Bronchial epithelial cell (primary cell): ENCODE measurements at regions not wholly inside any gene's neighbourhood (a gene's known extent, or its start where the extent isn't known, plus 50 kb on each side); places are given as distances from the start of the nearest gene placed in this dataset.

Experiments
- DNase-seq: peaks from one replicate; pipeline ENCODE4 v3.0.0-alpha.2; 2010; ENCODE audit warnings: low read depth
- FAIRE-seq: peaks from 2 replicates; lab custom pipeline; 2011; peaks lifted over from hg19 to GRCh38; lab: Jason Lieb, UNC
- H3K27me3 ChIP-seq: 2 replicates; pipeline ENCODE4 v1.5.1; 2011; ENCODE audit warnings: low read length; ENCODE audit not compliant: control insufficient read depth, insufficient read depth
- H3K36me3 ChIP-seq: 2 replicates; pipeline ENCODE4 v1.5.1; 2011; ENCODE audit warnings: low read length; ENCODE audit not compliant: control insufficient read depth, insufficient read depth
- H3K4me3 ChIP-seq: 2 replicates; pipeline ENCODE4 v1.5.1; 2011; ENCODE audit warnings: mild to moderate bottlenecking, low read depth, low read length, control low read depth
- TF ChIP-seq, protein P1 (sequence below): IDR thresholded peaks from 2 replicates; pipeline ENCODE4 v1.5.1; 2011; ENCODE audit warnings: mild to moderate bottlenecking, moderate library complexity, low read length, control low read depth, inconsistent platforms; ENCODE audit not compliant: insufficient read depth, severe bottlenecking

DNA sequence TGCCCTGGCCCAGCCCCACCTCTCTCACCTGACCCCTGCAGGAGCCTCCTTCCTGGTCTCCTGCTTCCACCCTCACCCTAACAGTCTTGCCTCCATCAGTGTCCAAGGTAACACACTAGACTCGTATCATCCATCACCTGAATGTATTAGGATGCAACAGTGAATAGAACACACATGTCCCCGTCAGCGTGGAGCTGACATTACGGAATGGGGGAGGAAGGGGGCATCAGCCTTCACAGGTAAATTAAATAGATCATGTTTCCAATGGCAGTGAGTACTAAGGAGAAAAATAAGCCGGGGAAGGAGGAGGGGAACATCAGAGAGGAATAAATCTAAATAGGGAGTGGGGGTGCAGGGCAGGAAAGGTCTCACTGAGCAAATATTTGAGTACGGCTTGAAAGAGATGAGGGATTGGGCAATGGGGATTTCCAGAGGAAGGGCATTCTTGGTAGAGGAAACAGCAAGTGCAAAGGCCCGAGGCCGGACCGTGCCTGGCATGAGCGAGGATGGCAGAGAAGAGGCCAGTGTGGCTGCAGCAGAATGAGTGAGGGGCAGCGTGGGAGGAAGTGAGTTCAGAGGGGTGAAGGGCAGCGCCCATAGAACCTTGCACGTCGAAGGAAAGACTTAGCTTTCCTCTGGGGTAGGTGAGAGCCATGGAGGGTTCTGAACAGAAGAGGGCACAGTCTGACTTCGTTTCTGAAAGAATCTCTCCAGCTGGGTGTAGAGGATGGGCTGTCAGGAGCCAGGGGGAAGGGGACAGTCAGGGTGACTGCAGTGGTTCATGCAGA is 110.1 kb upstream of the PTPN1 start:
- H3K27me3 ChIP-seq: peaks cover 2% of the 10 kb centered on the region
- no peak for FAIRE-seq
- H3K36me3 ChIP-seq: no peaks in the 10 kb centered on the region
- peak; percentile 72 for DNase-seq
- no peak overlapping the region for H3K4me3 ChIP-seq
- TF ChIP-seq, protein P1, sequence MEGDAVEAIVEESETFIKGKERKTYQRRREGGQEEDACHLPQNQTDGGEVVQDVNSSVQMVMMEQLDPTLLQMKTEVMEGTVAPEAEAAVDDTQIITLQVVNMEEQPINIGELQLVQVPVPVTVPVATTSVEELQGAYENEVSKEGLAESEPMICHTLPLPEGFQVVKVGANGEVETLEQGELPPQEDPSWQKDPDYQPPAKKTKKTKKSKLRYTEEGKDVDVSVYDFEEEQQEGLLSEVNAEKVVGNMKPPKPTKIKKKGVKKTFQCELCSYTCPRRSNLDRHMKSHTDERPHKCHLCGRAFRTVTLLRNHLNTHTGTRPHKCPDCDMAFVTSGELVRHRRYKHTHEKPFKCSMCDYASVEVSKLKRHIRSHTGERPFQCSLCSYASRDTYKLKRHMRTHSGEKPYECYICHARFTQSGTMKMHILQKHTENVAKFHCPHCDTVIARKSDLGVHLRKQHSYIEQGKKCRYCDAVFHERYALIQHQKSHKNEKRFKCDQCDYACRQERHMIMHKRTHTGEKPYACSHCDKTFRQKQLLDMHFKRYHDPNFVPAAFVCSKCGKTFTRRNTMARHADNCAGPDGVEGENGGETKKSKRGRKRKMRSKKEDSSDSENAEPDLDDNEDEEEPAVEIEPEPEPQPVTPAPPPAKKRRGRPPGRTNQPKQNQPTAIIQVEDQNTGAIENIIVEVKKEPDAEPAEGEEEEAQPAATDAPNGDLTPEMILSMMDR: peak; percentile 22

GRCh38 chr20:50400705-50401586 is 109.2 kb upstream of the PTPN1 start:
- FAIRE-seq: no peak
- no peaks in the 10 kb centered on the region for H3K36me3 ChIP-seq
- peaks cover 2% of the 10 kb centered on the region for H3K27me3 ChIP-seq
- TF ChIP-seq, protein P1: no peak
- H3K4me3 ChIP-seq: no peak overlapping the region
- no peak for DNase-seq

GRCh38 chr20:50401587-50402418 is 108.4 kb upstream of the PTPN1 start:
- H3K27me3 ChIP-seq: peaks cover 2% of the 10 kb centered on the region
- TF ChIP-seq, protein P1: no peak
- H3K4me3 ChIP-seq: no peak overlapping the region
- H3K36me3 ChIP-seq: no peaks in the 10 kb centered on the region
- DNase-seq (no peak), FAIRE-seq (no peak)

DNA sequence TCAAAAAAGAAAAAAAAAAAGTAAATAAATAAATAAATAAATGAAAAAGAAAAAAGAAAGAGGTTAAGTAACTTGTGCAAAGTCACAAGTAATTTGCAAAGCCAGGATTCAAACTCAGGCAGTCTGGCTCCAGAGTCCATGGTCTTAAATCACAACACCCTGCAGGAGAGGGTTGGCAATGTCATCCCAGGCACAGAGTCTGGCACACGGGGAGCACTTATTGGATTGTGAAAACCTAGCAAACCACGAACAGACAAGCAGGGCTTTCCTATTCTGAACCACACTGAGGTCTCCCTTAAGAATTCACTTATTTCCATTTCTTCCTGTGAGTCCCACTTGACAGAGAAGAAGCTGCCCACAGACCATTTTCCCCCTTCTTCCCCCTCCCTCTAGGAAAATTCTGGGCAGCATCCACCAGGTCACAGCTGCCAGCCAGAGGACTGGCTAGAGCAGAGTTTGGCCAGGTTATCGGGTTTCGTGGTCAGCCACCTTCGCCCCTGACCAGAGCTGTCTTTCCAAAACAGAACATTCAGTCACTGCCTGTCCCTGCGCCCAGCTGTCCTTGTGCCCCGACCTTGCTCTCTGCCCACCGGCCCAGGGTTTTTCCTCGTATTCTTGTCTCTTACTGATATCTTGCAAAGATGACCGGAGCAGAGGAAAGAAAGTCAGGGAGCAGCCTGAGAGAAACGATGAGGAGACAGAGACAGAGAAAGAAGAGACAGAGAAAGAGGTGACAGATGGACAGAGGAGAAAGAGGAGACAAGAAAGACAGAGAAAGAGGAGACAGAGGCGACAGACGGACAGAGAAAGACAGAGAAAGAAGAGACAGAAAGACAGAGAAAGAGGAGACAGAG is 106.4 kb upstream of the PTPN1 start:
- FAIRE-seq: no peak

More for the DNA sequence above, 106.4 kb upstream of the PTPN1 start:
- Histone ChIP-seq H3K36me3 (no peaks in the 10 kb centered on the region), H3K4me3 (no peak overlapping the region), H3K27me3 (peaks cover 2% of the 10 kb centered on the region)
- TF ChIP-seq, protein P1: no peak
- no peak for DNase-seq
